ENCODE measurements at regions not wholly inside any gene's neighbourhood (a gene's known extent, or its start where the extent isn't known, plus 50 kb on each side); places are given as distances from the start of the nearest gene placed in this dataset.

GRCh38 chr11:119873761-119874421, 144.9 kb upstream of the NECTIN1 start:
- no peaks in the 10 kb centered on the region for H3K4me1 ChIP-seq
- intact Hi-C loops (cut with DNase I), result no loop called here
- DNase-seq (ENCODE audit: extremely low spot score), result no peak
- H3K36me3 ChIP-seq, result no peaks in the 10 kb centered on the region
- TF ChIP-seq POLR2A (IDR thresholded peaks at IDR 0.05; ENCODE audit: low read depth) (no peak), POLR2AphosphoS5 (IDR thresholded peaks at IDR 0.05) (no peak), EP300 (IDR thresholded peaks at IDR 0.05) (no peak)
- TF ChIP-seq, protein P1, sequence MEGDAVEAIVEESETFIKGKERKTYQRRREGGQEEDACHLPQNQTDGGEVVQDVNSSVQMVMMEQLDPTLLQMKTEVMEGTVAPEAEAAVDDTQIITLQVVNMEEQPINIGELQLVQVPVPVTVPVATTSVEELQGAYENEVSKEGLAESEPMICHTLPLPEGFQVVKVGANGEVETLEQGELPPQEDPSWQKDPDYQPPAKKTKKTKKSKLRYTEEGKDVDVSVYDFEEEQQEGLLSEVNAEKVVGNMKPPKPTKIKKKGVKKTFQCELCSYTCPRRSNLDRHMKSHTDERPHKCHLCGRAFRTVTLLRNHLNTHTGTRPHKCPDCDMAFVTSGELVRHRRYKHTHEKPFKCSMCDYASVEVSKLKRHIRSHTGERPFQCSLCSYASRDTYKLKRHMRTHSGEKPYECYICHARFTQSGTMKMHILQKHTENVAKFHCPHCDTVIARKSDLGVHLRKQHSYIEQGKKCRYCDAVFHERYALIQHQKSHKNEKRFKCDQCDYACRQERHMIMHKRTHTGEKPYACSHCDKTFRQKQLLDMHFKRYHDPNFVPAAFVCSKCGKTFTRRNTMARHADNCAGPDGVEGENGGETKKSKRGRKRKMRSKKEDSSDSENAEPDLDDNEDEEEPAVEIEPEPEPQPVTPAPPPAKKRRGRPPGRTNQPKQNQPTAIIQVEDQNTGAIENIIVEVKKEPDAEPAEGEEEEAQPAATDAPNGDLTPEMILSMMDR (IDR thresholded peaks at IDR 0.05), result no peak
- no peaks in the 10 kb centered on the region for H3K9me3 ChIP-seq
- no peak overlapping the region for H3K4me3 ChIP-seq
- 84% methylated on average over 17 of the region's 17 CpGs for WGBS
- peaks cover 0 to 91% (median 0%) of the 10 kb centered on the region in 4 donors for H3K27me3 ChIP-seq
- no peak overlapping the region for H3K27ac ChIP-seq (replicated peaks in 1 of 4)

DNA sequence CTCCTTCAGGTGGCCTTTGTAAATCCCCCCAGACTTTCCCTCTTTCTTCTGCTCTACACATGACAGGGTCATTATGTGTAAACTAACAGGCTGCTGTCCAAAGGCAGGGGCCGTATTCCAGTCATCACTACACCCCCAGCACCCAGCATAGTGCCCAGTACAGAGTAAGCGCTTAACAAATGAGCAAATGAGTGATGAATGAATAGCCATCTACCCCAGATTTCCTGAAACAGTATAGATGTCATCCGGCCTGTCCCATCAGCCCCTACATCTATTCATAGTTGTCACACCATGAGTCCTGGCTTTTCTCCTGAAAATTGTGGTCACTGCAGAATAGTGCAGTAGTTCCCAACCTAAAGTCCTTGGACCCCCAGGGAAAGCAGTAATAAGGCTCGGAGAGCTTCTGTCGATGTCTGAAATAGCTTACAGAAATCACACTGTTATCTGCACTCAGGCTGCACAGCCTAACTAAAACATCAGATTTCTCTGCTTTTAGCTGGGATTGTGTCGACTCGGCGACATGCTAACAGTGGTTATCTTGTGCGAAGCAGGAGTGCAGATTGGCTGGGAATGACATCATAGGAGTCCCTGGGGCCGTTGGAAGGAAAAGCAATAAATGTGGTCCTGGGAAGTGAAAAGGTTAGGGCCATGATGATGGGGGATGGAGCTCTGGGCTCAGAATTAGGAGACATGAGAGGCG, 143.8 kb upstream of the NECTIN1 start:
- Histone ChIP-seq H3K36me3 (no peaks in the 10 kb centered on the region), H3K4me1 (no peaks in the 10 kb centered on the region), H3K9me3 (no peaks in the 10 kb centered on the region), H3K27ac (replicated peaks in 1 of 4) (no peak overlapping the region), H3K4me3 (no peak overlapping the region), H3K27me3 (peaks cover 0 to 95% (median 0%) of the 10 kb centered on the region in 4 donors)
- 70% methylated on average over 11 of the region's 11 CpGs for WGBS
- intact Hi-C loops (cut with DNase I), result no loop called here
- TF ChIP-seq EP300 (IDR thresholded peaks at IDR 0.05) (no peak), POLR2AphosphoS5 (IDR thresholded peaks at IDR 0.05) (no peak), POLR2A (IDR thresholded peaks at IDR 0.05; ENCODE audit: low read depth) (no peak)
- TF ChIP-seq, protein P1 (IDR thresholded peaks at IDR 0.05), result no peak
- no peak for DNase-seq (ENCODE audit: extremely low spot score)

GRCh38 chr11:119865661-119866156, 136.7 kb upstream of the NECTIN1 start:
- H3K9me3 ChIP-seq, result no peaks in the 10 kb centered on the region
- no peak overlapping the region for H3K4me3 ChIP-seq
- DNase-seq (ENCODE audit: extremely low spot score), result no peak
- no peaks in the 10 kb centered on the region for H3K4me1 ChIP-seq
- 78% methylated on average over 2 of the region's 2 CpGs for WGBS
- no peaks in the 10 kb centered on the region for H3K36me3 ChIP-seq
- intact Hi-C loops (cut with DNase I), result no loop called here
- TF ChIP-seq EP300 (IDR thresholded peaks at IDR 0.05) (no peak), POLR2A (IDR thresholded peaks at IDR 0.05; ENCODE audit: low read depth) (no peak), POLR2AphosphoS5 (IDR thresholded peaks at IDR 0.05) (no peak)
- TF ChIP-seq, protein P1 (IDR thresholded peaks at IDR 0.05), result no peak
- no peak overlapping the region for H3K27ac ChIP-seq (replicated peaks in 1 of 4)
- peaks cover 0 to 87% (median 1%) of the 10 kb centered on the region in 4 donors for H3K27me3 ChIP-seq

- no peak overlapping the region for H3K4me3 ChIP-seq
- H3K36me3 ChIP-seq, result no peaks in the 10 kb centered on the region
- no peak for DNase-seq (ENCODE audit: extremely low spot score)
- no peaks in the 10 kb centered on the region for H3K4me1 ChIP-seq
- no peak overlapping the region for H3K27ac ChIP-seq (replicated peaks in 1 of 4)
- 96% methylated on average over 7 of the region's 7 CpGs for WGBS
- TF ChIP-seq POLR2A (IDR thresholded peaks at IDR 0.05; ENCODE audit: low read depth) (no peak), POLR2AphosphoS5 (IDR thresholded peaks at IDR 0.05) (no peak), EP300 (IDR thresholded peaks at IDR 0.05) (no peak)
- TF ChIP-seq, protein P1 (IDR thresholded peaks at IDR 0.05), result no peak
- intact Hi-C loops (cut with DNase I), result no loop called here
- no peaks in the 10 kb centered on the region for H3K9me3 ChIP-seq
- peaks cover 0 to 88% (median 1%) of the 10 kb centered on the region in 4 donors for H3K27me3 ChIP-seq
These were observed 135.8 kb upstream of the NECTIN1 start for GRCh38 chr11:119864836-119865235.
